ENCODE measurements at regions not wholly inside any gene's neighbourhood (a gene's known extent, or its start where the extent isn't known, plus 50 kb on each side); places are given as distances from the start of the nearest gene placed in this dataset.

DNA sequence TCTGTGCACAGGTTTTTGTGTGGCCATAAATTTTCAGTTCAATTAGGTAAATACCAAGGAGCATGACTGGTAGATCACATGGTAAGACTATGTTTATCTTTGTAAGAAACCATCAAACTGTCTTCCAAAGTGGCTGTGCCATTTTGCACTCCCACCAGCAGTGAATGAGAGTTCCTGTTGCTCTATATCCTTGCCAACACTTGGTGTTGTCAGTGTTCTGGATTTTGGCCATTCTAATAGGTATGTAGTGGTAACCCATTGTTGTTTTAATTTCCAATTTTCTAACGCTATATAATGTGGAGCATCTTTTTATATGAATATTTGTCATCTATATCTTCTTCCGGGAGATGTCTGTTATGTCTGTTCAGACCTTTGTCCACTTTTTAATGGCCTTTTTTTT is 51.7 kb upstream of the MED4 start:
- no peak for DNase-seq (ENCODE audit: low read depth in 2 of 3, low spot score in 2 of 3)

DNA sequence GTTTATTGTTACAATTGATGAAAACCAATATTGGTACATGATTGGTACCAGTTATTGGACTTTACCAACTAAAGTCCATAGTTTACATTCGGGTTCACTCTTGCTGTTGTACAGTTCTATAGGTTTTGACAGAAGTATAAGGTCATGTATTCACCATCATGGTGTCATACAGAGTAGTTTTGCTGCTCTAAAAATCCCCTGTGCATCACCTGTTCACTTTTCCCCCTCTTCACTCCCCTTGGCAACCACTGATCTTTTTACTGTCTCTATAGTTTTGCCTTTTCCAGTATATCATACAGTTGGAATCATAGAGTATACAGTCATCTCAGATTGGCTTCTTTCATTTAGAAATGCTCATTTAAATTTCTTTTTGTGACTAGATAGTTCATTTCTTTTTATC is 51.2 kb upstream of the MED4 start:
- DNase-seq (ENCODE audit: low read depth in 2 of 3, low spot score in 2 of 3), result no peak

Measured in hematopoietic multipotent progenitor cell (in vitro differentiated cells).